ENCODE measurements at regions not wholly inside any gene's neighbourhood (a gene's known extent, or its start where the extent isn't known, plus 50 kb on each side); places are given as distances from the start of the nearest gene placed in this dataset.

DNA sequence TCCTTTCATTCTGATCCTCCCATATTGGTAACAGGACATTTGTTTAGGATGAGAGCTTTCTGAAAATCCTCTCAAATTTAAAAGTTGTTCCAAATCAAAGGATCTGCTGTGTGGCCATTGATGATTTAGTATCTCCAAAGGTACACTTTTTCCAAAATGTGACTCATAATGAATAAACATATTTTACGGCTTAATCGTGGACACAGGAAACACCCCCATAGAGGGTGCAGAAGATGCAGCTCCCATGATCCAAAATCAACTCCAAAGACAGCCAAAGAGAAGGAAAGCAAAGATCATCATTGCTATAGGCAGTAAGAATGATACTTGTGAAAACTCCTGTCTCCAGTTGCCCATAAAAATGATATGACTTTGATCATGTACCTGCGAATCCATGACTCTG, 239.7 kb downstream of the PIK3R1 start:
- no peak for DNase-seq

- DNase-seq: peak; percentile 72
Measured at GRCh38 chr5:68456756-68457217, 241.2 kb downstream of the PIK3R1 start.

GRCh38 chr5:68457285-68457684, 241.7 kb downstream of the PIK3R1 start:
- DNase-seq: no peak

DNA sequence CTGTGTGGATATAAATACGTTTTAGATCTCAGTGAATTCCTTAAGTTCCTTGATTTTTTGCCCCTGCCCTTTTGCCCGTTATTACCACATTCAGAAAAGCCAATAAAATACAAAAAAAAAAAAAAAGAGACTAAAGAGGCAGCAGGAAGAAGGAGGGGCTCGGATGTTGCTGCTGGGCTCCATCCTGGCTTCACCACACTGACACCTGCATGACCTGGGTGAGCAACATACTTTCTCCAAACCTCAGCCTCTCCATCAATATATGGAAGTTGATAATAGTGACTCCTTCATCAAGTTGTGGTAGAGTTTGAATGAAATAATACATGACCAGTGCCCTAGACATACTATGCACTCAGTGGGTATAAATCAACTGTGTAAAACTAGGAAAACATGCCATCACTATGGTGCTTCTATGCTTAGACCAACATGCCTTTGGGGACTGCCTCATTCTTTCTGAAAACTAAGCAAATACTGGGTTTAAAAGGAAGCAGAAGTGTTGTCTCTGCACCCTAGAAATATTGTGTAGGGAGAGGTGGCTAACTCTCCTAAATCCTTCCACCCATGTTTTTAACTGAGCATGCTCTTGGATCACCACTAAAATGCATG, 243.0 kb downstream of the PIK3R1 start:
- DNase-seq: no peak

GRCh38 chr5:68459093-68459809, 243.7 kb downstream of the PIK3R1 start:
- DNase-seq: peak; percentile 12

DNA sequence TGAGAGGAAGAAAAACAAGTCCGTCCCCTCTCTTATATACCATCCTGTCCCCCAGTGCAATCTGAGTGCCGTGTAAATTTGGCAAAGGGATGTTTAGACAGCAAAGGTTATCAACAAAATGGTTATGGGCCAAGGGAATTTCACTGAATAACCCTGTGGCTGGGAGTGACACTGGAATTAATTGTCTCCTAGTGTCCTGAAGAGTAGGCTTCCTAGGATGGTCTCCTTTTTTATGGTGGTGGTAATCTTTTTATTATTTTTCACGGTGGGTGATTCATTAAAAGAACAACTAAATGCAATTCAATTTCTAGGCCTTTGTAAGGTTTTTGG, 244.2 kb downstream of the PIK3R1 start:
- no peak for DNase-seq

DNA sequence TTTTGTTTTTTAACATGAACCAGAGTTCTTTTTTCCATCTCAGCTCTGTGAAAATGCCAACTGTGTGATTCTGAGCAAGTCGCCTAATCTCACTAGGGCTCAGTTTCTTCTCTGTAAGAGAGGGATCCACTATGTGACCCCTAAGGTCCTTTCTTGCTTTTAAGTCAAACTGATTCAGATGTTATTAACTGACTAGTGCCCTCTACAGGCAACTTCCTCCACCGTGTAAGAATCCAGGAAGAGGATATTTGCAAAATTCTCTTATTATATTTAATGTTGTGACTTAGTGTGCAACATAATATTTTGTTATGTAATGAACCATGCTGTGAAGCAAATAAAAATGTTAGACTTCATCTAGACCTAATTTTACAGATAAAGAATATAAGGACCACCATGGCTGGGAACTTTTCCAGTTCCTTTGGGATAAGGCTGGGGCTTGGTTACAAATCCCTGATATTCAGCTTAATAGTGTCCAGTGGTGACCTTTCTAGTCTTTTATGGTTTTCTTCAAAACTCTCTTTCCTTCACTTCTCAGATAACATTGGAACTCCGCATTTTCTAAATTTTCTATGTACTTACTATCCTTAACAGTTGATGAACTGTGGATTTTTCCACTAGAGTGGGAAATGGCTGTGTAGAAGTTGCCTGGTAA, 244.7 kb downstream of the PIK3R1 start:
- DNase-seq: peak; percentile 84

DNA sequence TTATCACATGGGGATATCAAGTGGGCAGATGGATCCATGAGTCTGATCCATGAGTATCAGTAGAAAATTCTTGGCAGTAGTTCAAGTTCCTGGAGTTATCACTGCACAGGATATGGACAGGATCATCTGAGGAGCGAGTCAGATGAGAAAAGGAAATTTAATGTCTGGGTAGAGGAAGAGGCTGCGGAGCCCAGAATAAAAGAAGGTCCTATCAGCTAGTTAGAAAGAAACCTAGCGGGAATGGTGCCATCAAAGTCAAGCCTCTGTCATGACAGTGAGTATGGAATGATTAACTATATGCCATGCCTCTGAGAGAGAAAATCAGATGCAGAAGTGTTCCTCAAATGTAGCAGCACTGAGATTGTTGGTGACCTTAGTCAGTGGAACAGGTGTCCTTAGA, 248.1 kb downstream of the PIK3R1 start:
- no peak for DNase-seq

GRCh38 chr5:68464424-68464823, 248.9 kb downstream of the PIK3R1 start:
- no peak for DNase-seq

- no peak for DNase-seq
Measured at GRCh38 chr5:68465133-68465532, 249.6 kb downstream of the PIK3R1 start.

DNA sequence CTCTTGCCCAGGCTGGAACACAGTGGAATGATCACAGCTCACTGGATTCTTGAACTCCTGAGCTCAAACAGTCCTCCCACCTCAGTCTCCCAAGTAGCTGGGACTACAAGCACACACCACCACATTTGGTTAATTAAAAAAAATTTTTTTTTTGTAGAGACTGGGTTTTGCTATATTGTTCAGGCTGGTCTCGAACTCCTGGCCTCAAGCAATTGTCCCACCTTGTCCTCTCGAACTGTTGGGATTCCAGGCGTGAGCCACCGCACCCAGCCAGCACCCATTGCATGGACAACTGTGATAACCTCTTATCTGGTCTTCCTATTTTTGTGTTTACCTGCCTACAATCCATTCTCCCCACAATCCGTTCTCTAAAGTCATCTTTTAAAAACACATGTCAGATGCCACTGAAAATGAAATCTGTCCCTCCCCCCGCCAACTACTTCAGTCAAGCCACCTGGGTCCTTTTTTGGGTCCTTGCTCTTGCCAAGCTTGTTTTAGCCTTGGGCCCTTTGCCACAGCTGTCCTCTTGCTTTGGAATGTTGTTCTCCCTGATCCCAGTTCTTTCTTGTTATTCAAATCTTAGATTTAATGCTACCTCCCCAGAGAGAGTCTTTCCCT, 250.5 kb downstream of the PIK3R1 start:
- DNase-seq: no peak

DNA sequence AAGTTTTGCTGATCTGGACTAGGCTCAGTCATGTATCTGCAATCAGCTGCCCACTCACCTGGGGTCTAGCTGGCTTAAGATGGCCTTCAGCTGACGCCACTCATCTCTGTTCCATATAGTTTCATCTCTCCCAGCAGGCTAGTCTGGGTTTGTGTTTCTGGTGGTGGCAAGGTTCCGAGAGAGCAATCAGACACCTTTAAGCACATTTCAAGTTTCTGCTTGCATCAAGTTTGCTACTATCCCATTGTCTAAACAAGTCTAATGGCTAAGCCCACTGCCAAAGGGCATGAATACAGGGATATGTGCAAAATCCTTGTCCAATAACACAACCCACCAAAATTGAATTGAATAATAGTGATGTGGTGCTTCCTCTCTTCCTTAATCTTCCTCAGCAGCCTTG, 251.7 kb downstream of the PIK3R1 start:
- DNase-seq: no peak

DNA sequence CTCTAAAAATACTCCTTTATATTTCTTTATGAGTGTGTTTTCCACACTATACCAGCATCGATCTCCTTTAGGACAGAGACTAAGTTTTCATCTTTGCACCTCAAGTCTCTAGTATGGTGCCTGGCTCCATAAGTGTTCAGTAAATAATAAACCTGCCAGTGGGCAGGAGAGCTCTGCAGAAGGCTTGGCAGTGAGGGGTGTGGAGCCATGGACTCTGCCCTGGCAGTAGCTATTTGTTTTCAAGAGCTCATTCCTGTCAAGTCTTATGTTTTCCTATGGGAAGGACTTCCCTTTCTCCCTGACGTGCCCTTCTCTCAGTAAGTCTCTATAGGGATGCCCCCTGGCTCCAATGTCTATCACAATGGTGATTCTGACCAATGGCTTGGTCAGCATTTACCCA, 252.2 kb downstream of the PIK3R1 start:
- DNase-seq: no peak

DNA sequence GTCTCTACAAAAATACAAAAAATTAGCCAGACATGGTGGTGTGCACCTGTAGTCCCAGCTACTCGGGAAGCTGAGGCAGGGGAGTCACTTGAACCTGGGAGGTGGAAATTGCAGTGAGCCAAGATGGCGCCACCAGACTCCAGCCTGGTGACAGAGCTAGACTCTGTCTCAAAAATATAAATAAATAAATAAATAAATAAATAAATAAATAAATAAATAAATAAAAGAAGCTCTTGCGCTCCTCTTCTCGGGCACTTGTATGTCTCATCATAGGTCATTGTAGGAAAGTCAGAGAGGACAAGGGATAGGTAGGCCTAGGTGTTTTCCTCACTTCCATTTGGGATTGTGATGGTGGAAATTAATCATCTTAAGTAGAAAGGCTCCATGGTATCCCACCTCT, 252.8 kb downstream of the PIK3R1 start:
- no peak for DNase-seq

DNA sequence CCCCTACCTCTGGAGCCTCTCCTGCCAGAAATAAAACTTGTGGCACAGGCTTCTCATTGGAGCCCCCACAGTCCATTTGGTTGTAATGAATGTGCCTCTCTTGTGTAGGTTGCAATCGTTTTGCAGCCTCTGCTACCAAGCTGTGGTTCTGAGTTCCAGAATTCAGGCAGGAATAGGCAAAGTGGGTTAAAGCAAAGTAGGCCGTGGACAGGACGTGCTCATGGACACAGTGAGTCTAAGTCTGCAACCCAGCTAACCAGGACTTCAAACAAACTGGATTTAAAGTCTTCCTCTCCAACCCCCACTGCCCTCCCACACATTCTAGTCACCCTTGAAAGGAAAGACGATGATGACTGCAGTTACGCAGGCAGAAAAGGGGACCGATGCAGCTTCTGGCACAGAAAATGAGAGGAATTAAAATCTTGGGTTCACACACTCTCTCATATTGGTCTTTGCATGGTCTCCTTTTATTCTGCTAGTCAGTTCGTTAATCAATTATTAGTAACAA, 260.0 kb downstream of the PIK3R1 start:
- DNase-seq: no peak

DNA sequence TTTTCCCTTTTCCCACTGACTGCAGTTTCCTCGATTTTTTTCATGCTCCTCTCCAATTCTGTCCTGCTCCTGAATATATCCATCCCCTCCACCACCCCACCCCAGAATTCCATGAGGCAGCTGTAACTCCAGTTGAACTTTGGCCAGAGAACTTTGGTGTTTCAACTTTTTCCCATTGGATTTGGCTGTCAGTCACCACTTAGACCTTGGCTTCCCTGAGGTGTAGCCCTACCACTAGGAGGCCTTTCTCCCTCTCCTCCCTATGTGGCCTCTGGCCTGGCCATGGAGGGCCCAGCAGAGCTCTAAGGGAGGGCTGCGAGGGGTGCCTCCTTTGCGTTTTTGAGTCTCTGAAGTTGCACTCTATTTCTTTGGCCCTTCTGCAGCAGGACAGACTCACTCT, 261.3 kb downstream of the PIK3R1 start:
- no peak for DNase-seq

GRCh38 chr5:68478301-68479095, 262.9 kb downstream of the PIK3R1 start:
- DNase-seq: no peak

GRCh38 chr5:68479524-68479923, 264.0 kb downstream of the PIK3R1 start:
- no peak for DNase-seq

DNA sequence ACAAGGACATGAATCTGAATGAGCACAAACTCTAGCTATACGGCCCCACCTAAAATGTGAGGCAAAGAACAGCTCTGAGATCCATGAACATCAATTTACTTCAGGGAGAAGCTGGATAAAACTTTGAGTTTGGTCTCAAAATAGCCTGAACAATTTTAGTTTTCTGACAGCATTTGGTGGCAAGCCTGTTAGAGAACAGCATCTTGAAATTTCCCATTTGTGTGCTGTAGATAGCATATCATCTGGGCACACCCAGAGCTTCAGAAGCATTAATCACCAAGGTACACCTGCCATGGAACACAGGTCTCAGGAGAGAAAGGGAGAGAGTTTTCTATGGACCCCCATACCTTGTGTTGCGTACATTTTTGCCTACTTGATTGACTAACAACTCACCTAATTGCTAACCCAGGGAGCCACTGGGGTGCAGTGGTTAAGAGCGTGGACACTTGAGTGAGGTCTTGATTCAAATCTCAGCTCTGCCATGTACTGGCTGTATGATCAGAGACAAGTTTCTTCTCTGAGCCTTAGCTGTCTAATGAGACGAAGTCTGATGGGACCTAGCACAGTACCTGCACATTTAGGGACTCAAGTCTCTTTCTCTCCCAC, 264.9 kb downstream of the PIK3R1 start:
- no peak for DNase-seq

- DNase-seq: no peak
Measured at GRCh38 chr5:68482199-68482598, 266.6 kb downstream of the PIK3R1 start.

DNA sequence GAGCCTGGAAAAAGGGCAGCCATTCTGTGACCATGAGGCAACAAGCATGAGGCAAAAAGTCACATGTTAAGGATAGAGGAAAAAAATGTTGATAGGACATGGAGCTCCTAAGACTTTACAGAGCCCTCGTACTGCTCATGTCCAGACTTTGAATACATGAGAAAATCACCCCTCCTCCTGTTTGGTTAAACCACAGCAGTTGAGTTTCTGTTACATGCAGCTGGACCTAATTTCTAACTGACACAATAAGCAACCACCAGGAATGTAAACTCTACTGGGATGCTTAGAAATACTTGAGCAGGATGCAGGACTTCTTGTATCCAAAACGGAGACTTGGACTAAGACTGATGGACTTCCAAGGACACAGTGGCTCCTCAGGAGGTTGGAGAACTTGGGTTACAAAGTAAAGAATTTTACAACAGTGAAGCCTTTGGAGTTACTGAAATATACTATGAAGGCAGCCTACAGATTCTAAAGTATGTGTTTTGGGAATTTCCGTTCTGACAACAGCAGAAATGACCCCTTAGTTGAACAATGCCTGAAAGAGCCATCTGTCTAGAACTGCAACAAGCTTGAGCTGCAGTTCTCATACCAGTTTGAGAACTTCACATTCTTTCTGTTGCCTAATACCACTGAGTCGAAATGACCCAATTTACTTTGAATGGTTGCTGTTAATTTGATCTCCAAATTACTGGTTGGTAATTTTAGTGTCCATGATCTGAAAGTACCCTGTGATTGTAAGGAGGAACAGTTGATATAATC, 268.9 kb downstream of the PIK3R1 start:
- no peak for DNase-seq

GRCh38 chr5:68489556-68489955, 274.0 kb downstream of the PIK3R1 start:
- no peak for DNase-seq

Measured in OCI-M1 (cell line).